ENCODE measurements at regions not wholly inside any gene's neighbourhood (a gene's known extent, or its start where the extent isn't known, plus 50 kb on each side); places are given as distances from the start of the nearest gene placed in this dataset.

DNA sequence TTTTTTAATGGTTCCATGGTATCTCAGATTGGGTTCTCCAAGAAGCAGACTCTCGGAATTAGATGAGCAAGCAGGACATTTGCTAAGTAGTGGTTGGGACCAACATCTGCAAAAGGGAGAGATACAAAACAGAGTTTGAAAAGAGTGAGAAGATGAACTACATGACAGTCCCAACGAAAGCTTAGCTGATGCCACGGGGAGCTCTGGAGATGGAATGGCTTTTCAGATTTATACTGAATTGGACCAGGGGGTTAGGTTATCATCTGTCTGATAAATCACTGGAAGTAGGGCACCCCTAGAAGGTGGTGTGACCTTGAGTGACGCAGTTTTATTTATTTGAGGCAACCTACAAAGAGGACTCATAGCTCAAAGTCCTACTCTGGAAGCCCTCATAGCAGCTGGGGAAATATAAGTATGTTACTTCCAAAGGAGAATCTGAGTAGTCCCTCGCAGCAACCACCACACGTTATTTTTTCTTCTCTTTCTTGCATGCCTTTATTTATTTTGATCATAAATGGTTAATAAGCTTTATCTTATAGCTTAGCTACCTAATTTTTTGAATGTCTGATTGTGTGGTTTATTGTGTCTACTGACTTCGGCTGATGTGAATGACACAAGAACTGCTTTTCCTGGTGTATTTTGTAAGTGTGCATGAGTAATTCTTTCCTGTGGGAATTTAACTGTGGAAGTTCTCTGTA, 815.4 kb downstream of the SQOR start:
- DNase-seq (ENCODE audit: low read depth, low spot score) (no peak), ATAC-seq (no peak)
- Histone ChIP-seq H3K9me3 (ENCODE audit: control insufficient read depth in 1 of 2, insufficient read depth in 1 of 2, low read depth in 1 of 2, low read length in 2 of 2) (peaks cover 11 to 39% of the 10 kb centered on the region in 2 experiments; a peak in 2 of 4 replicates), H3K4me2 (ENCODE audit: low read length) (no peak overlapping the region), H4K20me1 (ENCODE audit: insufficient read depth) (no peaks in the 10 kb centered on the region), H3K4me3 (replicated peaks in 1 of 2; ENCODE audit: low read depth in 1 of 2, low read length in 2 of 2) (no peak overlapping the region), H3K9ac (ENCODE audit: low read length) (no peak overlapping the region), H3K27me3 (ENCODE audit: insufficient read depth, low read length) (no peaks in the 10 kb centered on the region), H3K79me2 (ENCODE audit: insufficient read depth, low read length) (no peaks in the 10 kb centered on the region), H3K36me3 (ENCODE audit: control insufficient read depth in 1 of 2, insufficient read depth in 2 of 2, low read length in 2 of 2) (no peaks in the 10 kb centered on the region), H3K4me1 (ENCODE audit: control insufficient read depth in 1 of 2, insufficient read depth in 2 of 2, low read length in 2 of 2) (no peaks in the 10 kb centered on the region), H3K9me2 (ENCODE audit: insufficient read depth) (no peaks in the 10 kb centered on the region), H3K27ac (ENCODE audit: low read depth, low read length) (no peak overlapping the region), H2AFZ (ENCODE audit: low read depth, low read length, poor library complexity, severe bottlenecking) (no peak overlapping the region)
- POLR2A ChIA-PET = no interaction called here
- no TSS peak for BruUV-seq (replicated peaks)
- intact Hi-C loops (cut with micrococcal nuclease) = no loop called here
- RAD21 ChIA-PET (ENCODE audit: low non-redundant PET in 1 of 2, low total read pairs in 2 of 2, uncharacterized antibody in 2 of 2, unreplicated experiment in 2 of 2) = no interaction called here
- CTCF ChIA-PET = no interaction called here
- TF ChIP-seq EZH2 (IDR thresholded peaks at IDR 0.05) (no peak), ATF3 (IDR thresholded peaks at IDR 0.05) (no peak), ZFX (IDR thresholded peaks at IDR 0.05) (no peak), ELF1 (IDR thresholded peaks at IDR 0.05; ENCODE audit: borderline replicate concordance, low read depth) (no peak), EGR1 (IDR thresholded peaks at IDR 0.05; ENCODE audit: low read depth) (no peak), EZH2phosphoT487 (IDR thresholded peaks at IDR 0.05; ENCODE audit: borderline replicate concordance) (no peak)

- CTCF ChIA-PET = no interaction called here
- intact Hi-C loops (cut with micrococcal nuclease) = no loop called here
- Histone ChIP-seq H3K27me3 (ENCODE audit: insufficient read depth, low read length) (no peaks in the 10 kb centered on the region), H3K4me1 (ENCODE audit: control insufficient read depth in 1 of 2, insufficient read depth in 2 of 2, low read length in 2 of 2) (no peaks in the 10 kb centered on the region), H3K9ac (ENCODE audit: low read length) (no peak overlapping the region), H3K9me3 (ENCODE audit: control insufficient read depth in 1 of 2, insufficient read depth in 1 of 2, low read depth in 1 of 2, low read length in 2 of 2) (peaks cover 16 to 43% of the 10 kb centered on the region in 2 experiments; a peak in 2 of 4 replicates), H3K36me3 (ENCODE audit: control insufficient read depth in 1 of 2, insufficient read depth in 2 of 2, low read length in 2 of 2) (no peaks in the 10 kb centered on the region), H3K4me3 (replicated peaks in 1 of 2; ENCODE audit: low read depth in 1 of 2, low read length in 2 of 2) (no peak overlapping the region), H3K27ac (ENCODE audit: low read depth, low read length) (no peak overlapping the region), H4K20me1 (ENCODE audit: insufficient read depth) (no peaks in the 10 kb centered on the region), H3K4me2 (ENCODE audit: low read length) (no peak overlapping the region), H3K9me2 (ENCODE audit: insufficient read depth) (no peaks in the 10 kb centered on the region), H3K79me2 (ENCODE audit: insufficient read depth, low read length) (no peaks in the 10 kb centered on the region), H2AFZ (ENCODE audit: low read depth, low read length, poor library complexity, severe bottlenecking) (no peak overlapping the region)
- POLR2A ChIA-PET = no interaction called here
- no peak for TF ChIP-seq CEBPB (IDR thresholded peaks at IDR 0.05; ENCODE audit: low read depth)
- no peak for TF ChIP-seq EZH2 (IDR thresholded peaks at IDR 0.05)
- no peak for TF ChIP-seq TCF7L2 (IDR thresholded peaks at IDR 0.05; ENCODE audit: borderline replicate concordance, extremely low read depth, insufficient read depth, insufficient read length)
- TF ChIP-seq CBX3 (IDR thresholded peaks at IDR 0.05; ENCODE audit: low read depth) = no peak
- no peak for TF ChIP-seq SRF (IDR thresholded peaks at IDR 0.05; ENCODE audit: low read depth)
- no peak for TF ChIP-seq FOSL1 (IDR thresholded peaks at IDR 0.05; ENCODE audit: low read depth)
- no peak for TF ChIP-seq SIN3A (IDR thresholded peaks at IDR 0.05; ENCODE audit: low read depth)
- TF ChIP-seq CTCF (IDR thresholded peaks at IDR 0.05 in 2 of 3, conservative IDR thresholded peaks at IDR 0.05 in 1 of 3; ENCODE audit: borderline replicate concordance in 1 of 3, insufficient read depth in 1 of 3, low read depth in 2 of 3, low read length in 2 of 3) = no peak
- BruUV-seq (replicated peaks) = no TSS peak
- RAD21 ChIA-PET (ENCODE audit: low non-redundant PET in 1 of 2, low total read pairs in 2 of 2, uncharacterized antibody in 2 of 2, unreplicated experiment in 2 of 2) = no interaction called here
- DNase-seq (ENCODE audit: low read depth, low spot score) (no peak), ATAC-seq (no peak)
These were observed 816.0 kb downstream of the SQOR start for GRCh38 chr15:46450810-46451182.

Data from HCT116 (cell line).